IPS-11a (cell line): ENCODE measurements at regions not wholly inside any gene's neighbourhood (a gene's known extent, or its start where the extent isn't known, plus 50 kb on each side); places are given as distances from the start of the nearest gene placed in this dataset.
"Not testable (repeated sequence)": the region's sequence is repeated elsewhere in the genome, so short reads cannot be mapped to it uniquely, and the experiment has no call there.

Source experiments
- H3K4me3 ChIP-seq: one replicate; pipeline ENCODE4 v1.5.1; 2013; ENCODE audit warnings: low read depth, low read length, control low read depth

DNA sequence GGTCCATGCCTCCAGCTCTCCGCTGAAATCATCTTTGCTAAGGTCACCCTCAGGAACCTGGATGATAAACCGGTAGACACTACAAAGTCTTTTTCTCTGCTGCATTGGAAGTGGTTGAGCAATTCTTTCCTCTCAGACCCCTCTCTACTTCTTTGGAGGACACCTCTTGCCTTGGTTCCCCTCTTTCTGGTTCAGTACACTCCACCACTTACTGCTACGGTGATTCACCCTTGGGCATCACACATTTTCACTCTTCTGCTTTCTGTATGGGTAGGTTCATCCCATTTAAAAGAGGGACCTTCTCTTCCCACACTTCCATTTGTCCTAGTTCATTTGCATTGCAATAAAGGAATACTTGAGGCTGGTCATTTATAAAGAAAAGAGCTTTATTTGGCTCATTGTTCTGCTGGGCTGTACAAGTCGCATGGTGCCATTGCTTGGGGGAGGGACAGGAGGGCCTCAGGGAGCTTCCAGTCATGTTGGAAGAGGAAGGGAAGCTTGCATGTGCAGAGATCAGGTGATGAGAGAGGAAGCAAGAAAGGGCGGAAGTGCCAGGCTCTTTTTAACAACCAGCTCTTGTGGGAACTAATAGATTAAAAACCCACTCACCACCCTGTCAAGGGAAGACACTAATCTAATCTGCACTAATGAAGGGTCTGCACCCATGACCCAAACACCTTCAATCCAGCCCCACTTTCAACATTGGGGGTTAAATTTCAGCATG, 149.7 kb upstream of the TMEM170B start:
- no peak overlapping the region for H3K4me3 ChIP-seq

- no peak overlapping the region for H3K4me3 ChIP-seq
These were observed 150.8 kb upstream of the TMEM170B start for GRCh38 chr6:11386726-11387125.

DNA sequence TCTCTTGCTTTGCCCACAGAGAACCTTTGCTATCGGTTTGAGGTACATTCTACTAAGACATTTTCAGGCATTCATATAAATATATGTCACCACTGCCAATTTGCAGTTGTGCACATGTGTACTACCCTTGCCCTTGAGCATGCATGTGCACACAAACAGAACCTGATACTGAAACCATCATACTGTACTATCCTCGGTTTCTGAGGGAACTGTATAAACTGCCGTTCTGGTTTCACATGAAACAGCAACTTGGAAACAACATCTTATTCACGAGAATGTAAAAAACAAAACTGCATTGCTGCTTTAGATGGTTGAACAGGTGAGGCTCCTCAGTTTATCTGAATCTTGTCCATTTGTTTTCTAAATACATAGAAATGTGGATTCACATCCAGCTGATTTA, 151.2 kb upstream of the TMEM170B start:
- no peak overlapping the region for H3K4me3 ChIP-seq

DNA sequence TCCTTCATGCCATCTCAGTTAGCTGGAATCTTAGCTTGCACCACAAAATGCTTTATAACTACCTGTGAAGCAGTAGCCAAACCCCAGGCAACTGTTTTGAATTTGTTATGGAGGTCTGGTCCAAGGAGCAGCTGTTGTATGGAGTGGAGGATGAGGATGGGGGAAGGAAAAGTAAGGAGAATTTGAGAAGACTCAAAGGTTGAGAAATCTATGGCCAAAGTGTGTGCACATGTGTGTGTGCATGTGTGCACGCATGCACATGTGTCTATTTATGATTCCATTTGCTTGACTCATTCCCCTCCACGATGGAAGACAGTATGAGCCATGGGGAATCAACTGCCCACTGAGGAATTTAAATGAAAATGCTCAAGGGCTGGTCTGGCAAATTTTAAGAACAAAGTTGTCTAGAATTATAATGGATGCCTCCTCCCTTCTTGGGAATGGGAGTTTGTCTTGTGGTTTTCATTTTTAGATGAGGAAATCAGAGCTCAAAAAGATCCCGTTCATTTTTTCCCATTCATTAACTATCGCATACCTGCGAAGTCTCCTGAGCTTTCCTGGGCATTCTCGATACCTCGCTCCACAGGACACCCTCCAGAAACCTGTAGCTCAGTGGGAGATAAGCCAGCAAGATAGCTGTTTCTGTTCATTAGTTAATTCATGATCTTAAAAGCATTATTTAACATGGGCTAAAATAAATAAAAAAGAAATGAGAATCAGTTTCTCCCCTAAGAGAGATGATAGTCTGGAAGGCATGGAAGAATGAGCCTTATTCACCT, 152.3 kb upstream of the NEDD9 start:
- H3K4me3 ChIP-seq: no peak overlapping the region

- no peak overlapping the region for H3K4me3 ChIP-seq
These were observed 149.5 kb upstream of the NEDD9 start for GRCh38 chr6:11381801-11382513.

- no peak overlapping the region for H3K4me3 ChIP-seq
These were observed 148.7 kb upstream of the NEDD9 start for GRCh38 chr6:11380969-11381744.

GRCh38 chr6:11380549-11380948, 148.1 kb upstream of the NEDD9 start:
- H3K4me3 ChIP-seq: no peak overlapping the region

GRCh38 chr6:11379805-11380204, 147.3 kb upstream of the NEDD9 start:
- no peak overlapping the region for H3K4me3 ChIP-seq

GRCh38 chr6:11378639-11379038, 146.2 kb upstream of the NEDD9 start:
- no peak overlapping the region for H3K4me3 ChIP-seq

DNA sequence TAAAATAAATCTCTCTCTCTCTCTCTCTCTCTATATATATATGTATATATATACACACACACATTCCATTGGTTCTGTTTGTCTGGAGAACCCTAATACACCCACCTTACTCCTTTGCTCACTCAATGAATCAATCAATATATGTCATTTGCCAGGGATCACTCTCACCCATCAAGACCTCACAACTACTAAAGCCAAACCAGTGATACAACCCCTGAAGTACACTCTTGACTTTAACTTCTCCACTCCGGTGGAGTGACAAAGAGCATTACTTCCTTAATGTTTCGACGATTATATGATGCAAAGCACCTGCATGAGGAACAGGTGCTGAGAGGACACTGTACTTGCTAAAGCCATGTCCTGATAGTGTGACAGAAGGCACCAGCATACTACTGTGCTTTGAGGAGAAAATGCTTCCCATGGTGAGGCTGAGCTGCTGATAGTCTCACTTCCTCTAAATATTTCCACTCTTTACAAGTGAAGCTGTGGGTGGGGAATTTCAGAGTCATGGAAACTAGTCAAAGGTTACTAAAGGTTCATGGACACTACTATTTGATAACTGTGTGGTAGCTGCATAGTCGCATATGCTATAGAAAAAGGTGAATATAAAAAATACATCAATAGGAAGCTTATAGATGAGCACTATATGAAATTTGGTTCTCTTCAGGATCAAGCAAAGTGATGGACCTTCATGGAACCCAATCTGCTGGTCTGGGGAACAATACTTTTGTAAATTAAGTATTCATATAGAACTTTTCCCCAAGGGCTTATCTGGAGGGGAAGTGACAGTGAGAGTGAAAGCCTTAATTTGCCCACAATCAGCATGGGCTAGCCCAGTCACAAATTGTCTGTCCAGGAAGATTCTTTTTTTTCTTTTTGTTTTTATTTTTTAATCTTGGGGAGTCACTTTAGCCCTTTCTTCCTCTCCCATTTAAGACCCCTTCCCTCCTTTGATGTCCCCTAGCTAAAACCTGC, 141.9 kb upstream of the NEDD9 start:
- H3K4me3 ChIP-seq: no peak overlapping the region

- no peak overlapping the region for H3K4me3 ChIP-seq
These were observed 140.7 kb upstream of the NEDD9 start for GRCh38 chr6:11373208-11373607.

DNA sequence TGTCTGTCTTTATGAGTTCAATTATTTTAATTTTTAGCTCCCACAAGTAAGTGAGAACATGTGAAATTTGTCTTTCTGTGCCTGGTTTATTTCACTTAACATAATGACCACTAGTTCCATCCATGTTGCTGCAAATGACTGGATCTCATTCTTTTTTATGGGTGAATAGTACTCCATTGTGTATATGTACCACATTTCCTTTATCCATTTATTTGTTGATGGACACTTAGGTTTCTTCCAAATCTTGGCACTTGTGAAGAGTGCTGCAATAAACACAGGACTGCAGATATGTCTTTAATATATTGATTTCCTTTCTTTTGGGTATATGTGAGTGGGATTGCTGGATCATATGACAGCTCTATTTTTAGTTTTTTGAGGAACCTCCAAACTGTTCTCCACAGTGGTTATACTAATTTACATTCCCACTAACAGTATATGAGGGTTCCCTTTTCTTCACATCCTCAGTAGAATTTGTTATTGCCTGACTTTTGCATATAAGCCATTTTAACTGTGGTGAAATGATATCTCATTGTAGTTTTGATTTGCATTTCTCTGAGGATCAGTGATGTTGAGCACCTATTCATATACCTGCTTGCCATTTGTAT, 139.8 kb upstream of the NEDD9 start:
- not testable (repeated sequence) for H3K4me3 ChIP-seq

- no peak overlapping the region for H3K4me3 ChIP-seq
These were observed 137.9 kb upstream of the NEDD9 start for GRCh38 chr6:11370191-11371018.

DNA sequence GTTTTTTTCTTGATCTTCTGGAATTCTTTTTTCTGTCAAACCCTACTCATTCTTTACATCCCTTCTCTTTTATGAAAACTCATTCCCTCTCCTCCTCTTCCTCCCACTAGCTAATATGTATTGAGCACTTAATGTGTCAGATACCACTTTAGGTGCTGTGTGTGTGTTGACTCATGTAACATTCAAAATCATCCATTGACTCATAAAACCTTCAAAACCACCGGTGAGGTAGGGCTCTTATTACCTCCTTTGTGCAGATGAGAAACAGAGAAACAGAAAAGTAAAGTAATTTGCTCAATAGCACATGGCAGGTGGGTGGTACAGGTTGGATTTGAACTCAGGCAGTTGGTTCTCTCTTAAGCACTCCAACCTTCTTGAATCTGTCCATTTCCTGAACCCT, 136.3 kb upstream of the NEDD9 start:
- no peak overlapping the region for H3K4me3 ChIP-seq

- no peak overlapping the region for H3K4me3 ChIP-seq
These were observed 135.8 kb upstream of the NEDD9 start for GRCh38 chr6:11368264-11368663.

DNA sequence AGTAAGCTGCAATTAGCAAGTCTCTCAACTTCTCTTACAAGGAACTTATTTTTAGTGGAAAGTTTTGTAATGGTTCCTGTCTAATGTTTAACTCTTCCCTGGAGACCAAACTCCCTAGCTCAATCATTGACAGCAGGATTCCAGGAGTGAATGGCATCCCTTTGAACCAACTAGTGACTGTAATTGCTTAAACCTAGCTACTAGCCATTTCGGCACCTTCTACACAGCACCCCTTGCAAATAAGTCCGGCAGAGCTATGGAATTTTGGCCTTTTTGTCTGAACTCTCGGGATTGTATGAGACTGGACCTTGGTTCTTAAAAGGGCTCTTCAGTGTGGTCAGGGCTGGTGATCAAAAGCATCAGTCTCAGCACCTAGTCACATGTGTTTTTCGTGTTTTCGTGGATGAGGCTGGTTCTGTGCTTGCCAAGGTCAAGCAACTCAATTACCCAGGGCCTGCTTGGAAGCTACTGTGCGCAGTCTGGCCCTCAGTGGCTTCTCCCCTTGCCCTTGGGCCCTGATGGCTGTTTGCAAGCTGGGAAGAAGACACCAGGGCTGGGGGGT, 135.3 kb upstream of the NEDD9 start:
- no peak overlapping the region for H3K4me3 ChIP-seq

GRCh38 chr6:11366934-11367637, 134.6 kb upstream of the NEDD9 start:
- H3K4me3 ChIP-seq: no peak overlapping the region
